ENCODE measurements at regions not wholly inside any gene's neighbourhood (a gene's known extent, or its start where the extent isn't known, plus 50 kb on each side); places are given as distances from the start of the nearest gene placed in this dataset.

GRCh38 chr12:15045451-15045850 lies 72.6 kb downstream of the PDE6H start:
- TF ChIP-seq CTCF (IDR thresholded peaks at IDR 0.05), result no peak
- TF ChIP-seq POLR2AphosphoS5 (IDR thresholded peaks at IDR 0.05), result no peak
- no peak for TF ChIP-seq EP300 (IDR thresholded peaks at IDR 0.05; ENCODE audit: low read depth)

All from transverse colon (tissue), 4 donors.